HCT116 (cell line): ENCODE measurements at regions not wholly inside any gene's neighbourhood (a gene's known extent, or its start where the extent isn't known, plus 50 kb on each side); places are given as distances from the start of the nearest gene placed in this dataset.

Experiments used
- ATAC-seq: fragments of 200-7000 bp; cut with Tn5 transposase; 2 replicates; pipeline ENCODE4 v1.9.1; 2020; ENCODE audit warnings: mild to moderate bottlenecking, moderate library complexity
- BruUV-seq: library from RNA; stranded (reverse); fragments of 400-500 nt; replicated peaks from 2 replicates; lab custom pipeline; 2021; lab: Mats Ljungman, UMichigan
- CTCF ChIA-PET: fragments of 300-600 bp; sonication (Branson Sonifier 250); formaldehyde crosslinking; loops from one replicate; lab custom pipeline; 2021; ENCODE audit warnings: antibody characterized with exemption; lab: Charles Lee
- POLR2A ChIA-PET: fragments of 300-600, 350-600 bp; sonication (Branson Sonifier 250); formaldehyde crosslinking; loops from one replicate; lab custom pipeline; 2021; ENCODE audit warnings: antibody characterized with exemption; lab: Charles Lee
- RAD21 ChIA-PET, 2 experiments: fragments of 300-600 bp; sonication (Branson Sonifier 250); formaldehyde crosslinking; loops; one replicate each; lab custom pipeline; 2023; ENCODE audit warnings: low total read pairs in 2 of 2; ENCODE audit not compliant: uncharacterized antibody in 2 of 2, unreplicated experiment in 2 of 2, low non-redundant PET in 1 of 2; lab: Charles Lee
- DNase-seq: peaks from one replicate; pipeline ENCODE4 v3.0.0-alpha.2; 2010; ENCODE audit warnings: low read depth, low spot score
- H2AFZ ChIP-seq: fragments of 200-600 bp; shearing (Covaris generic), sonication (generic); 2 replicates; pipeline ENCODE4 v1.6.1; 2017; ENCODE audit warnings: low read depth, mixed run types, mixed read lengths, antibody characterized with exemption, low read length; ENCODE audit not compliant: poor library complexity, severe bottlenecking
- H3K27ac ChIP-seq: 2 replicates; pipeline ENCODE4 v1.5.1; 2012; ENCODE audit warnings: low read depth, low read length
- H3K27me3 ChIP-seq: fragments of 200-600 bp; sonication (generic); 2 replicates; pipeline ENCODE4 v1.6.1; 2016; ENCODE audit warnings: mixed run types, low read length, mixed read lengths; ENCODE audit not compliant: insufficient read depth
- H3K36me3 ChIP-seq, 2 experiments: fragments of 200-500 bp in 1 of 2; fragments of 200-600 bp in 1 of 2; sonication (Bioruptor generic) in 1 of 2; sonication (generic) in 1 of 2; 2 replicates each; pipeline versions ENCODE4 v1.5.1 to v1.6.1; 2014 to 2016; ENCODE audit warnings: low read length in 2 of 2, inconsistent platforms in 1 of 2, mixed read lengths in 1 of 2, mixed run types in 1 of 2; ENCODE audit not compliant: insufficient read depth in 2 of 2, control insufficient read depth in 1 of 2
- H3K4me1 ChIP-seq, 2 experiments: fragments of 200-600 bp in 1 of 2; sonication (generic) in 1 of 2; 2 replicates each; pipeline versions ENCODE4 v1.5.1 to v1.6.1; 2012 to 2017; ENCODE audit warnings: low read length in 2 of 2, inconsistent platforms in 1 of 2, mild to moderate bottlenecking in 1 of 2, mixed read lengths in 1 of 2, mixed run types in 1 of 2, moderate library complexity in 1 of 2; ENCODE audit not compliant: insufficient read depth in 2 of 2, control insufficient read depth in 1 of 2
- H3K4me2 ChIP-seq: fragments of 200-600 bp; sonication (generic); 2 replicates; pipeline ENCODE4 v1.6.1; 2017; ENCODE audit warnings: mixed run types, low read length, mixed read lengths
- H3K4me3 ChIP-seq, 2 experiments: fragments of 200-600 bp in 1 of 2; sonication (generic) in 1 of 2; replicated peaks in 1 of 2; 2 replicates each; pipeline ENCODE4 v1.5.1; 2011 to 2016; ENCODE audit warnings: low read length in 2 of 2, control low read depth in 1 of 2, low read depth in 1 of 2, mild to moderate bottlenecking in 1 of 2, mixed read lengths in 1 of 2, mixed run types in 1 of 2
- H3K79me2 ChIP-seq: fragments of 200-600 bp; sonication (generic); 2 replicates; pipeline ENCODE4 v1.6.1; 2017; ENCODE audit warnings: mild to moderate bottlenecking, mixed run types, low read length, moderate library complexity, mixed read lengths; ENCODE audit not compliant: insufficient read depth
- H3K9ac ChIP-seq: fragments of 200-600 bp; sonication (generic); 2 replicates; pipeline ENCODE4 v1.6.1; 2016; ENCODE audit warnings: low read length, mixed read lengths
- H3K9me2 ChIP-seq: fragments of 200-600 bp; sonication (generic), shearing (Covaris generic); 2 replicates; pipeline ENCODE4 v1.6.1; 2017; ENCODE audit warnings: mixed run types, mild to moderate bottlenecking, moderate library complexity; ENCODE audit not compliant: insufficient read depth
- H3K9me3 ChIP-seq, 2 experiments: fragments of 200-500 bp in 1 of 2; fragments of 200-600 bp in 1 of 2; sonication (Bioruptor generic) in 1 of 2; sonication (generic) in 1 of 2; 2 replicates each; pipeline ENCODE4 v1.6.1; 2014 to 2017; ENCODE audit warnings: low read length in 2 of 2, mixed read lengths in 2 of 2, inconsistent platforms in 1 of 2, low read depth in 1 of 2, mild to moderate bottlenecking in 1 of 2, mixed run types in 1 of 2, moderate library complexity in 1 of 2; ENCODE audit not compliant: control insufficient read depth in 1 of 2, insufficient read depth in 1 of 2
- H4K20me1 ChIP-seq: fragments of 200-600 bp; sonication (generic), shearing (Covaris generic); 2 replicates; pipeline ENCODE4 v1.6.1; 2017; ENCODE audit warnings: mixed run types, mild to moderate bottlenecking, moderate library complexity; ENCODE audit not compliant: insufficient read depth
- CBX3 ChIP-seq: IDR thresholded peaks from 2 replicates; pipeline ENCODE4 v1.6.1; 2012; ENCODE audit warnings: low read depth
- CEBPB ChIP-seq: IDR thresholded peaks from 2 replicates; pipeline ENCODE4 v1.6.1; 2012; ENCODE audit warnings: low read depth
- EGR1 ChIP-seq: IDR thresholded peaks from 2 replicates; pipeline ENCODE4 v1.6.1; 2012; ENCODE audit warnings: low read depth
- ELF1 ChIP-seq: IDR thresholded peaks from 2 replicates; pipeline ENCODE4 v1.6.1; 2012; ENCODE audit warnings: low read depth, borderline replicate concordance
- EZH2 ChIP-seq: fragments of 200-600 bp; sonication (generic); IDR thresholded peaks from 2 replicates; pipeline ENCODE4 v1.6.1; 2017; ENCODE audit warnings: antibody characterized with exemption, mixed run types
- JUND ChIP-seq: IDR thresholded peaks from 2 replicates; pipeline ENCODE4 v1.6.1; 2012
- POLR2AphosphoS5 ChIP-seq: IDR thresholded peaks from 2 replicates; pipeline ENCODE4 v1.6.1; 2011; ENCODE audit warnings: mild to moderate bottlenecking, low read depth, low read length, moderate library complexity
- RAD21 ChIP-seq: IDR thresholded peaks from 2 replicates; pipeline ENCODE4 v1.6.1; 2012; ENCODE audit warnings: low read depth, mild to moderate bottlenecking
- SIN3A ChIP-seq: IDR thresholded peaks from 2 replicates; pipeline ENCODE4 v1.6.1; 2012; ENCODE audit warnings: low read depth
- TCF7L2 ChIP-seq: IDR thresholded peaks from 2 replicates; pipeline ENCODE4 v1.7.0; 2011; ENCODE audit warnings: borderline replicate concordance, inconsistent platforms; ENCODE audit not compliant: insufficient read depth, insufficient read length; ENCODE audit errors: extremely low read depth
- intact Hi-C: fragments of 100-400 bp; cut with micrococcal nuclease; formaldehyde crosslinking; loops from 2 replicates; pipeline ENCODE4 v1.10.0; 2022
- TF ChIP-seq, protein P1 (sequence below): IDR thresholded peaks from 2 replicates; pipeline ENCODE4 v1.6.1; 2012
- TF ChIP-seq, protein P2 (sequence below), 3 experiments: fragments of 200-600 bp in 1 of 3; sonication (generic) in 1 of 3; IDR thresholded peaks in 2 of 3; conservative IDR thresholded peaks in 1 of 3; 2 replicates each; pipeline ENCODE4 v1.5.1; 2012 to 2017; ENCODE audit warnings: low read depth in 2 of 3, low read length in 2 of 3, antibody characterized with exemption in 1 of 3, borderline replicate concordance in 1 of 3, control low read depth in 1 of 3, mild to moderate bottlenecking in 1 of 3, mixed read lengths in 1 of 3, mixed run types in 1 of 3, moderate library complexity in 1 of 3; ENCODE audit not compliant: insufficient read depth in 1 of 3

DNA sequence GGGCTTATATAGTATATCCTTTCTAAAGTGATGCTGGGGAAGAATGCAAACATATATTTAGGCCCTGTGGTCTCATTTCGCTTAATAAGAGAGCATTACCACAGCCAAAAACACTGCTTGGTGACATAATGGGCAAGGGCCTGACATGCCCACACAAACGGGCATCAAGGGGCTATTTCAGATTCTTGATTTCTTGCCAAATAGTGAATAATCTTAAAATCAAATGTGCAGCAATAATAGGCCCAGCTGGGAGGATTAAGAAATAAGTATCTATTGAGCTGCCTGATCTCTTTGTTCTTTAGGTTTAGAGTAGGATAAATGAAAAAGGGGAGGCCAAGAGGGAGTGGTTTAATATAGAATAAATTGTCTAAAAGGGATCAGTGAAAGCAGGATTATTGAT lies 241.0 kb upstream of the GBE1 start (continued):
- TF ChIP-seq EGR1: no peak

DNA sequence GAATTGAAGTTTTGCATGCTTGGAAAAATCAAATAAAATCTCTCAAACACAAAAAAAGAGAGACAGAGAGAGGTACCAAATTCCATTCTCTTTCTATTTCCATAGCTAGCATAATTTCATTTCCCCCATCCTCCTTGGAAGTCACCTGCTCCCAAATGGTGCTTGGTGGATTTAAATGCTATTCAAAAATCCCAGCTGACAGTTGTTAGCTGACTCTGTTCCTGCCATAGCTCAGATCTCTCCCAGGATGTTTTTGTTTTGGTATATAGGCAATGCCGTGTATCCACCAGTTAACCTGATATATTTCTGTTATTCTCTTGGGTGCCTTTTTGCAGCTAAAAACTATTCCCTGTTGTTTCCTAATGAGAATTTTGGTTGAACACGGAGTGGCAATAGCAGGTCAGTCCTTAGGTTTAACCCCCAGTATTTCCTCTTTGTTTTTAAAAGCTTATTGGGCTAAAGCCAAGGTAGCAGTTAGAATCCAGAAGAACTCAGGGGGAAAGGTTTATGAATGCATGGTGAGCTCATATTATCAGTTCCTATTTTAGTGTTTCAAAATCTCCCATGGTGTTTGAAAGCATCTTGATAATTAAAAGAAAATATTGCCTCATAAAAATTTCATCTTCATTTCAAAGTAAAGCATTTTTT lies 240.0 kb upstream of the GBE1 start:
- ATAC-seq: no peak
- H3K27ac ChIP-seq: no peak overlapping the region
- H3K9me2 ChIP-seq: no peaks in the 10 kb centered on the region
- H4K20me1 ChIP-seq: no peaks in the 10 kb centered on the region
- ChIA-PET POLR2A (no interaction called here), CTCF (no interaction called here), RAD21 (no interaction called here)
- no peak overlapping the region for H3K4me2 ChIP-seq
- DNase-seq: no peak
- H3K4me3 ChIP-seq: no peak overlapping the region
- no peak overlapping the region for H3K9ac ChIP-seq
- no peak overlapping the region for H2AFZ ChIP-seq
- TF ChIP-seq, protein P1, sequence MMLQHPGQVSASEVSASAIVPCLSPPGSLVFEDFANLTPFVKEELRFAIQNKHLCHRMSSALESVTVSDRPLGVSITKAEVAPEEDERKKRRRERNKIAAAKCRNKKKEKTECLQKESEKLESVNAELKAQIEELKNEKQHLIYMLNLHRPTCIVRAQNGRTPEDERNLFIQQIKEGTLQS: no peak
- TF ChIP-seq, protein P2, sequence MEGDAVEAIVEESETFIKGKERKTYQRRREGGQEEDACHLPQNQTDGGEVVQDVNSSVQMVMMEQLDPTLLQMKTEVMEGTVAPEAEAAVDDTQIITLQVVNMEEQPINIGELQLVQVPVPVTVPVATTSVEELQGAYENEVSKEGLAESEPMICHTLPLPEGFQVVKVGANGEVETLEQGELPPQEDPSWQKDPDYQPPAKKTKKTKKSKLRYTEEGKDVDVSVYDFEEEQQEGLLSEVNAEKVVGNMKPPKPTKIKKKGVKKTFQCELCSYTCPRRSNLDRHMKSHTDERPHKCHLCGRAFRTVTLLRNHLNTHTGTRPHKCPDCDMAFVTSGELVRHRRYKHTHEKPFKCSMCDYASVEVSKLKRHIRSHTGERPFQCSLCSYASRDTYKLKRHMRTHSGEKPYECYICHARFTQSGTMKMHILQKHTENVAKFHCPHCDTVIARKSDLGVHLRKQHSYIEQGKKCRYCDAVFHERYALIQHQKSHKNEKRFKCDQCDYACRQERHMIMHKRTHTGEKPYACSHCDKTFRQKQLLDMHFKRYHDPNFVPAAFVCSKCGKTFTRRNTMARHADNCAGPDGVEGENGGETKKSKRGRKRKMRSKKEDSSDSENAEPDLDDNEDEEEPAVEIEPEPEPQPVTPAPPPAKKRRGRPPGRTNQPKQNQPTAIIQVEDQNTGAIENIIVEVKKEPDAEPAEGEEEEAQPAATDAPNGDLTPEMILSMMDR (IDR thresholded peaks at IDR 0.05 in 2 of 3, conservative IDR thresholded peaks at IDR 0.05 in 1 of 3; ENCODE audit: borderline replicate concordance in 1 of 3, insufficient read depth in 1 of 3, low read depth in 2 of 3, low read length in 2 of 3): no peak
- TF ChIP-seq RAD21: no peak
- TF ChIP-seq ELF1: no peak
- no peak for TF ChIP-seq CBX3
- no peak for TF ChIP-seq POLR2AphosphoS5
- no peak for TF ChIP-seq TCF7L2
- TF ChIP-seq JUND: no peak
- TF ChIP-seq CEBPB: no peak
- TF ChIP-seq EZH2: no peak
- TF ChIP-seq SIN3A: no peak
- peaks cover 0 to 4% of the 10 kb centered on the region in 2 experiments; a peak in 1 of 4 replicates for H3K9me3 ChIP-seq
- H3K27me3 ChIP-seq: no peaks in the 10 kb centered on the region
- BruUV-seq: no TSS peak
- H3K79me2 ChIP-seq: peaks cover 25% of the 10 kb centered on the region
- peaks cover 16 to 22% of the 10 kb centered on the region in 2 experiments for H3K4me1 ChIP-seq
- no peaks in the 10 kb centered on the region for H3K36me3 ChIP-seq
- intact Hi-C loops: no loop called here
